Panc1 (cell line): ENCODE measurements at regions not wholly inside any gene's neighbourhood (a gene's known extent, or its start where the extent isn't known, plus 50 kb on each side); places are given as distances from the start of the nearest gene placed in this dataset.

Experiments
- POLR2AphosphoS5 ChIP-seq: IDR thresholded peaks from 2 replicates; pipeline ENCODE4 v1.6.1; 2012; ENCODE audit warnings: mild to moderate bottlenecking, low read depth, low read length, moderate library complexity
- REST ChIP-seq, 2 experiments: IDR thresholded peaks; 2 replicates each; pipeline ENCODE4 v1.6.1; 2011 to 2012; ENCODE audit warnings: low read depth in 2 of 2, control low read depth in 1 of 2, low read length in 1 of 2, mild to moderate bottlenecking in 1 of 2, moderate library complexity in 1 of 2; ENCODE audit not compliant: insufficient read depth in 1 of 2
- SIN3A ChIP-seq: IDR thresholded peaks from 2 replicates; pipeline ENCODE4 v1.6.1; 2012; ENCODE audit warnings: low read depth, mild to moderate bottlenecking, low read length, moderate library complexity, borderline replicate concordance; ENCODE audit not compliant: insufficient read depth
- TF ChIP-seq, protein P1 (sequence below): fragments of 450-650 bp; IDR thresholded peaks from 2 replicates; pipeline ENCODE4 v1.5.1; 2017; ENCODE audit warnings: mild to moderate bottlenecking

GRCh38 chr6:147642458-147642857, 134.0 kb downstream of the SAMD5 start:
- TF ChIP-seq, protein P1, sequence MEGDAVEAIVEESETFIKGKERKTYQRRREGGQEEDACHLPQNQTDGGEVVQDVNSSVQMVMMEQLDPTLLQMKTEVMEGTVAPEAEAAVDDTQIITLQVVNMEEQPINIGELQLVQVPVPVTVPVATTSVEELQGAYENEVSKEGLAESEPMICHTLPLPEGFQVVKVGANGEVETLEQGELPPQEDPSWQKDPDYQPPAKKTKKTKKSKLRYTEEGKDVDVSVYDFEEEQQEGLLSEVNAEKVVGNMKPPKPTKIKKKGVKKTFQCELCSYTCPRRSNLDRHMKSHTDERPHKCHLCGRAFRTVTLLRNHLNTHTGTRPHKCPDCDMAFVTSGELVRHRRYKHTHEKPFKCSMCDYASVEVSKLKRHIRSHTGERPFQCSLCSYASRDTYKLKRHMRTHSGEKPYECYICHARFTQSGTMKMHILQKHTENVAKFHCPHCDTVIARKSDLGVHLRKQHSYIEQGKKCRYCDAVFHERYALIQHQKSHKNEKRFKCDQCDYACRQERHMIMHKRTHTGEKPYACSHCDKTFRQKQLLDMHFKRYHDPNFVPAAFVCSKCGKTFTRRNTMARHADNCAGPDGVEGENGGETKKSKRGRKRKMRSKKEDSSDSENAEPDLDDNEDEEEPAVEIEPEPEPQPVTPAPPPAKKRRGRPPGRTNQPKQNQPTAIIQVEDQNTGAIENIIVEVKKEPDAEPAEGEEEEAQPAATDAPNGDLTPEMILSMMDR = no peak
- no peak for TF ChIP-seq POLR2AphosphoS5
- TF ChIP-seq REST (IDR thresholded peaks at IDR 0.05; ENCODE audit: insufficient read depth in 1 of 2, low read depth in 2 of 2, low read length in 1 of 2) = no peak
- TF ChIP-seq SIN3A = no peak
